ENCODE measurements at regions not wholly inside any gene's neighbourhood (a gene's known extent, or its start where the extent isn't known, plus 50 kb on each side); places are given as distances from the start of the nearest gene placed in this dataset.

DNA sequence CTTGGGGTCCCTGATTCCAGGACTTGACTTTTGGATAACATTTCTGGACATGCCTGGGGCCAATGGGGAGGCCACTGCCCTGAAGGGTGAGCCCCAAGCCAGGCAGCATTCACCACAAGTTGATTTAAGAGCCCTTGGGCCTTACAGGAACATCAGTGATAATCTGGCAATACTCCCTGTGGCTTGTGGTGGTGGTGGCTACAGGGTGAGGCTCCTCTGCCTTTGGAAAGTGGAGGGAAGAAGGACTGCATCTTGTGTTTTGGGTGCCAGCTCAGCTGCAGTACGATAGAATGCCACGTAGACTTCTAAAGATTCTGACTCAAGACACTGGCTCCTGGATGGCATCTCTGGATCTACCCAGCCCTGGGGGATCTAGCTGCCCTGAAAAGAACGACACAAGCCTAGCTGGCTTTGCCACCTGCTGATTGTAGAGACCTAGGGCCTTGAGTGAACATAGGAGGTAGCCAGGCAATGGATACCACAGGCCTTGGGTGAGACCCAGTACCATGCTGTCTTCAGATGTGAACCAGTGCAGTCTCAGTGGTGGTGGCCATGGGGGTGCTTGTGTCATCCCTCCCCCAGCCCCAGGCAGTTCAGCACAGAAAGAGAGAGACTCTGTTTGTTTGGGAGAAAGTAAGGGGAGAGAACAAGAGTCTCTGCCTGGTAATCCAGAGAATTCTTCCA is 79.0 kb upstream of the DAP start:
- no peak for TF ChIP-seq SUZ12 (IDR thresholded peaks at IDR 0.05; ENCODE audit: extremely low read depth, insufficient read depth, insufficient read length)
- no peak for TF ChIP-seq YY1 (IDR thresholded peaks at IDR 0.05; ENCODE audit: insufficient read depth, insufficient read length)
- TF ChIP-seq ZNF274 (IDR thresholded peaks at IDR 0.05; ENCODE audit: low read depth, low read length), result no peak

Measured in NT2/D1 (cell line).